IMR-90 (cell line): ENCODE measurements at regions not wholly inside any gene's neighbourhood (a gene's known extent, or its start where the extent isn't known, plus 50 kb on each side); places are given as distances from the start of the nearest gene placed in this dataset.

ENCODE experiments used
- ATAC-seq: fragments of 200-7000 bp; cut with Tn5 transposase; 2 replicates; pipeline ENCODE4 v1.9.1; 2020; ENCODE audit warnings: low read depth, mild to moderate bottlenecking, moderate library complexity
- BruUV-seq: library from RNA; stranded (reverse); fragments of 400-500 nt; replicated peaks from 2 replicates; lab custom pipeline; 2021; lab: Mats Ljungman, UMichigan
- CTCF ChIA-PET: fragments of 300-600 bp; formaldehyde crosslinking; extraction: SDS; loops from one replicate; lab custom pipeline; 2021; ENCODE audit warnings: antibody characterized with exemption; lab: Yijun Ruan, JAX
- POLR2A ChIA-PET: fragments of 300-600 bp; sonication (Branson Sonifier 250); formaldehyde crosslinking; loops from one replicate; lab custom pipeline; 2022; ENCODE audit warnings: antibody characterized with exemption; ENCODE audit not compliant: unreplicated experiment; lab: Charles Lee
- DNase-seq: peaks from one replicate; pipeline ENCODE4 v3.0.0; 2013
- H2AFZ ChIP-seq: replicated peaks from 2 replicates; pipeline ENCODE3; 2013; ENCODE audit warnings: low read length, mild to moderate bottlenecking; ENCODE audit not compliant: poor library complexity
- H2AK5ac ChIP-seq: 2 replicates; pipeline ENCODE4 v1.6.1; 2013; ENCODE audit warnings: low read depth, low read length, inconsistent platforms
- H2AK9ac ChIP-seq: replicated peaks from 2 replicates; pipeline ENCODE3; 2013; ENCODE audit warnings: mild to moderate bottlenecking, low read depth, low read length, moderate library complexity; ENCODE audit not compliant: poor library complexity
- H2BK120ac ChIP-seq: 2 replicates; pipeline ENCODE4 v1.6.1; 2013; ENCODE audit warnings: low read depth, low read length, inconsistent platforms
- H2BK15ac ChIP-seq: 3 replicates; pipeline ENCODE4 v1.6.1; 2013; ENCODE audit warnings: low read depth, low read length, inconsistent platforms
- H2BK20ac ChIP-seq: 2 replicates; pipeline ENCODE4 v1.6.1; 2013; ENCODE audit warnings: low read depth, mild to moderate bottlenecking, inconsistent platforms, low read length, moderate library complexity
- H2BK5ac ChIP-seq: 2 replicates; pipeline ENCODE4 v1.6.1; 2013; ENCODE audit warnings: mild to moderate bottlenecking, low read depth, low read length, inconsistent platforms; ENCODE audit not compliant: poor library complexity, severe bottlenecking
- H3K14ac ChIP-seq: replicated peaks from 2 replicates; pipeline ENCODE4 v1.6.1; 2013; ENCODE audit warnings: low read depth, low read length, inconsistent platforms
- H3K18ac ChIP-seq: 2 replicates; pipeline ENCODE4 v1.6.1; 2013; ENCODE audit warnings: low read depth, low read length, control low read depth
- H3K23ac ChIP-seq: 2 replicates; pipeline ENCODE4 v1.6.1; 2013; ENCODE audit warnings: low read depth, low read length, inconsistent platforms
- H3K27ac ChIP-seq: 2 replicates; pipeline ENCODE4 v1.5.1; 2013; ENCODE audit warnings: mild to moderate bottlenecking, control low read depth, low read length; ENCODE audit not compliant: insufficient read depth
- H3K27me3 ChIP-seq: 2 replicates; pipeline ENCODE4 v1.6.1; 2013; ENCODE audit warnings: low read length; ENCODE audit not compliant: control insufficient read depth, insufficient read depth
- H3K36me3 ChIP-seq: 2 replicates; pipeline ENCODE4 v1.6.1; 2013; ENCODE audit warnings: low read length, mixed read lengths; ENCODE audit not compliant: control insufficient read depth, insufficient read depth
- H3K4ac ChIP-seq: 2 replicates; pipeline ENCODE4 v1.6.1; 2013; ENCODE audit warnings: low read depth, low read length, inconsistent platforms
- H3K4me1 ChIP-seq: 2 replicates; pipeline ENCODE4 v1.6.1; 2013; ENCODE audit warnings: low read length, mixed read lengths; ENCODE audit not compliant: control insufficient read depth, insufficient read depth
- H3K4me2 ChIP-seq: 2 replicates; pipeline ENCODE4 v1.6.1; 2013; ENCODE audit warnings: low read depth, mild to moderate bottlenecking, control low read depth, low read length, moderate library complexity
- H3K4me3 ChIP-seq: 2 replicates; pipeline ENCODE4 v1.5.1; 2013; ENCODE audit warnings: low read depth, mild to moderate bottlenecking, control low read depth, low read length, moderate library complexity; ENCODE audit not compliant: insufficient read depth
- H3K56ac ChIP-seq: 2 replicates; pipeline ENCODE4 v1.6.1; 2013; ENCODE audit warnings: low read length, inconsistent platforms; ENCODE audit not compliant: insufficient read depth; ENCODE audit errors: extremely low read depth
- H3K79me1 ChIP-seq, 2 experiments: 2 replicates each; pipeline ENCODE4 v1.6.1; 2013; ENCODE audit warnings: low read length in 2 of 2, inconsistent platforms in 1 of 2, low read depth in 1 of 2
- H3K9ac ChIP-seq: 2 replicates; pipeline ENCODE4 v1.6.1; 2013; ENCODE audit warnings: low read depth, low read length, control low read depth
- H3K9me1 ChIP-seq: 2 replicates; pipeline ENCODE4 v1.6.1; 2013; ENCODE audit warnings: low read length, inconsistent platforms; ENCODE audit not compliant: insufficient read depth
- H3K9me3 ChIP-seq: 2 replicates; pipeline ENCODE4 v1.6.1; 2013; ENCODE audit warnings: low read length; ENCODE audit not compliant: control insufficient read depth, insufficient read depth
- H4K20me1 ChIP-seq: 2 replicates; pipeline ENCODE4 v1.6.1; 2013; ENCODE audit warnings: low read length, inconsistent platforms; ENCODE audit not compliant: insufficient read depth
- H4K5ac ChIP-seq: 2 replicates; pipeline ENCODE4 v1.6.1; 2013; ENCODE audit warnings: mild to moderate bottlenecking, low read depth, low read length, control low read depth
- H4K8ac ChIP-seq, 2 experiments: 2 replicates each; pipeline ENCODE4 v1.6.1; 2013; ENCODE audit warnings: low read depth in 2 of 2, low read length in 2 of 2, control low read depth in 1 of 2, inconsistent platforms in 1 of 2
- H4K91ac ChIP-seq: 2 replicates; pipeline ENCODE4 v1.6.1; 2013; ENCODE audit warnings: low read depth, low read length, inconsistent platforms; ENCODE audit not compliant: insufficient read depth
- BHLHE40 ChIP-seq: fragments of 150-350 bp; IDR thresholded peaks from 2 replicates; pipeline ENCODE4 v1.6.1; 2016; ENCODE audit warnings: mild to moderate bottlenecking, low read depth, low read length
- CEBPB ChIP-seq: IDR thresholded peaks from 2 replicates; pipeline ENCODE4 v1.6.1; 2012; ENCODE audit warnings: low read depth, low read length, improper control_type of control experiment
- CHD1 ChIP-seq: IDR thresholded peaks from 2 replicates; pipeline ENCODE4 v1.6.1; 2012; ENCODE audit warnings: low read depth, low read length, improper control_type of control experiment
- CTCF ChIP-seq: conservative IDR thresholded peaks from 2 replicates; pipeline ENCODE4 v1.5.1; 2012; ENCODE audit warnings: mild to moderate bottlenecking, low read depth, low read length, improper control_type of control experiment
- ELK1 ChIP-seq: fragments of 150-350 bp; IDR thresholded peaks from 2 replicates; pipeline ENCODE4 v1.6.1; 2016; ENCODE audit warnings: low read depth, mild to moderate bottlenecking, low read length, moderate library complexity, borderline replicate concordance
- FOS ChIP-seq: fragments of 150-350 bp; IDR thresholded peaks from 2 replicates; pipeline ENCODE4 v1.6.1; 2016; ENCODE audit warnings: low read depth, low read length
- MAFK ChIP-seq: IDR thresholded peaks from 2 replicates; pipeline ENCODE4 v1.6.1; 2012; ENCODE audit warnings: low read depth, low read length, improper control_type of control experiment
- MAZ ChIP-seq: IDR thresholded peaks from 2 replicates; pipeline ENCODE4 v1.6.1; 2012; ENCODE audit warnings: low read depth, mild to moderate bottlenecking, low read length, improper control_type of control experiment, moderate library complexity, borderline replicate concordance
- MXI1 ChIP-seq: IDR thresholded peaks from 2 replicates; pipeline ENCODE4 v1.6.1; 2012; ENCODE audit warnings: low read depth, mild to moderate bottlenecking, low read length, moderate library complexity, borderline replicate concordance
- NFE2L2 ChIP-seq: fragments of 150-350 bp; IDR thresholded peaks from 2 replicates; pipeline ENCODE4 v1.6.1; 2016; ENCODE audit warnings: low read depth, mild to moderate bottlenecking, low read length
- POLR2A ChIP-seq: IDR thresholded peaks from 2 replicates; pipeline ENCODE4 v1.6.1; 2012; ENCODE audit warnings: mild to moderate bottlenecking, low read depth, low read length
- RAD21 ChIP-seq: IDR thresholded peaks from 2 replicates; pipeline ENCODE4 v1.6.1; 2012; ENCODE audit warnings: low read length, improper control_type of control experiment
- RCOR1 ChIP-seq: IDR thresholded peaks from 2 replicates; pipeline ENCODE4 v1.6.1; 2012; ENCODE audit warnings: mild to moderate bottlenecking, low read length, improper control_type of control experiment; ENCODE audit not compliant: insufficient replicate concordance
- RFX5 ChIP-seq: IDR thresholded peaks from 2 replicates; pipeline ENCODE4 v1.8.0; 2012; ENCODE audit warnings: low read depth, mild to moderate bottlenecking, low read length, moderate library complexity
- SMC3 ChIP-seq: fragments of 150-350 bp; IDR thresholded peaks from 2 replicates; pipeline ENCODE4 v1.6.1; 2016; ENCODE audit warnings: low read depth, mild to moderate bottlenecking, antibody characterized with exemption, low read length, moderate library complexity
- USF2 ChIP-seq: fragments of 150-350 bp; IDR thresholded peaks from 2 replicates; pipeline ENCODE4 v1.6.1; 2017; ENCODE audit warnings: mild to moderate bottlenecking, antibody characterized with exemption, low read length, low read depth
- WGBS, 2 experiments: methylation state at CpG; one replicate each; pipeline versions ENCODE4 v1.1.5 to v1.1.7; 2013; ENCODE audit warnings: missing lambda C conversion rate in 2 of 2; ENCODE audit not compliant: insufficient read length in 1 of 2; ENCODE audit errors: extremely low coverage in 2 of 2; 5-methylcytosine and 5-hydroxymethylcytosine counted together
- dilution Hi-C: fragments of 300-500 bp; cut with HindIII; formaldehyde crosslinking; loops from one replicate; pipeline ENCODE4 v1.14.3; 2018; ENCODE audit warnings: low sequenced_read_pairs; ENCODE audit not compliant: unreplicated experiment
- in situ Hi-C: fragments of 300-500 bp; cut with MboI; formaldehyde crosslinking; loops from 3 replicates; pipeline ENCODE4 v1.14.3; 2019; ENCODE audit warnings: low sequenced_read_pairs, inconsistent platforms, mixed read lengths
- intact Hi-C: fragments of 100-400 bp; cut with micrococcal nuclease; formaldehyde crosslinking; loops from 2 replicates; pipeline ENCODE4 v1.10.0; 2022

- ChIA-PET POLR2A (no interaction called here), CTCF (no interaction called here)
- intact Hi-C loops: no loop called here
- Histone ChIP-seq H3K9me1 (no peaks in the 10 kb centered on the region), H2BK120ac (no peak overlapping the region), H3K56ac (no peak overlapping the region), H3K9ac (no peak overlapping the region), H2BK5ac (no peak overlapping the region), H3K23ac (no peak overlapping the region), H3K4ac (no peak overlapping the region), H4K91ac (no peak overlapping the region), H2AFZ (no peak overlapping the region), H3K4me3 (no peak overlapping the region), H2AK9ac (no peak overlapping the region), H3K79me1 (no peaks in the 10 kb centered on the region), H3K27me3 (peaks cover 17% of the 10 kb centered on the region), H2BK20ac (no peak overlapping the region), H4K8ac (no peak overlapping the region), H3K14ac (no peak overlapping the region; the same call in 1 of the 2 replicates), H4K20me1 (no peaks in the 10 kb centered on the region), H2AK5ac (no peak overlapping the region), H3K9me3 (no peaks in the 10 kb centered on the region), H2BK15ac (no peak overlapping the region), H3K18ac (no peak overlapping the region), H3K4me2 (no peak overlapping the region), H4K5ac (no peak overlapping the region), H3K4me1 (no peaks in the 10 kb centered on the region), H3K27ac (no peak overlapping the region), H3K36me3 (no peaks in the 10 kb centered on the region)
- ATAC-seq: no peak
- WGBS, 2 experiments: no CpG with 5 or more reads among the region's 4 CpGs
- no TSS peak for BruUV-seq
- dilution Hi-C loops: no loop called here
- DNase-seq: no peak
- in situ Hi-C loops: loop anchor here (10.0 kb wide), 1 partner anchor 982 kb away; no protein-coding TSS in a partner anchor
- TF ChIP-seq FOS (no peak), ELK1 (no peak), BHLHE40 (no peak), SMC3 (no peak), USF2 (no peak), CEBPB (no peak), RAD21 (no peak), CTCF (no peak), MAFK (no peak), RCOR1 (no peak), CHD1 (no peak), MXI1 (no peak), NFE2L2 (no peak), POLR2A (no peak), MAZ (no peak), RFX5 (no peak)
These were observed 82.5 kb downstream of the SPP2 start for GRCh38 chr2:234133004-234133403.
